SK-N-SH (cell line): ENCODE measurements at regions not wholly inside any gene's neighbourhood (a gene's known extent, or its start where the extent isn't known, plus 50 kb on each side); places are given as distances from the start of the nearest gene placed in this dataset.

Experiments used
- CTCF ChIA-PET: fragments of 300-600, 350-600 bp; formaldehyde crosslinking; extraction: SDS; loops from one replicate; lab custom pipeline; 2021; lab: Yijun Ruan, JAX
- POLR2A ChIA-PET: fragments of 350-600 bp; sonication (Branson Sonifier 250); formaldehyde crosslinking; extraction: SDS; loops from one replicate; lab custom pipeline; 2020; ENCODE audit warnings: antibody characterized with exemption, inconsistent platforms; lab: Yijun Ruan, JAX
- DNase-seq: peaks from one replicate; pipeline ENCODE4 v3.0.0; 2012
- H2AFZ ChIP-seq: fragments of 200-600 bp; sonication (generic); 2 replicates; pipeline ENCODE4 v1.8.1; 2016; ENCODE audit warnings: antibody characterized with exemption, mild to moderate bottlenecking, low read depth
- H3F3A ChIP-seq: fragments of 200-600 bp; sonication (generic); replicated peaks from 2 replicates; pipeline ENCODE3; 2016; ENCODE audit warnings: antibody characterized with exemption, mild to moderate bottlenecking; ENCODE audit not compliant: insufficient read depth
- H3K27ac ChIP-seq, 2 experiments: fragments of 200-500 bp in 1 of 2; fragments of 200-600 bp in 1 of 2; sonication (Bioruptor generic) in 1 of 2; sonication (generic), shearing (Covaris generic) in 1 of 2; 2 replicates each; pipeline versions ENCODE4 v1.5.1 to v1.6.1; 2014 to 2016; ENCODE audit warnings: low read depth in 2 of 2, inconsistent platforms in 1 of 2, low read length in 1 of 2, mild to moderate bottlenecking in 1 of 2, mixed read lengths in 1 of 2
- H3K27me3 ChIP-seq: fragments of 200-600 bp; sonication (generic), shearing (Covaris generic); 2 replicates; pipeline ENCODE4 v1.6.1; 2016; ENCODE audit warnings: mixed run types; ENCODE audit not compliant: insufficient read depth
- H3K36me3 ChIP-seq, 2 experiments: fragments of 200-500 bp in 1 of 2; fragments of 200-600 bp in 1 of 2; sonication (Bioruptor generic) in 1 of 2; sonication (generic) in 1 of 2; replicated peaks in 1 of 2; 2 replicates each; pipeline versions ENCODE3 to v1.5.1; 2014 to 2016; ENCODE audit warnings: low read length in 1 of 2, mild to moderate bottlenecking in 1 of 2; ENCODE audit not compliant: insufficient read depth in 2 of 2, control insufficient read depth in 1 of 2
- H3K4me1 ChIP-seq, 2 experiments: fragments of 200-500 bp in 1 of 2; fragments of 200-600 bp in 1 of 2; sonication (Bioruptor generic) in 1 of 2; sonication (generic), shearing (Covaris generic) in 1 of 2; 2 replicates each; pipeline versions ENCODE4 v1.5.1 to v1.6.1; 2014 to 2016; ENCODE audit warnings: low read depth in 1 of 2, low read length in 1 of 2, mixed run types in 1 of 2; ENCODE audit not compliant: insufficient read depth in 2 of 2, control insufficient read depth in 1 of 2
- H3K4me2 ChIP-seq: fragments of 200-600 bp; sonication (generic), shearing (Covaris generic); 2 replicates; pipeline ENCODE4 v1.6.1; 2017; ENCODE audit warnings: mixed run types
- H3K4me3 ChIP-seq, 2 experiments: fragments of 200-500 bp in 1 of 2; fragments of 200-600 bp in 1 of 2; sonication (Bioruptor generic) in 1 of 2; sonication (generic), shearing (Covaris generic) in 1 of 2; 2 replicates each; pipeline versions ENCODE4 v1.5.1 to v1.8.1; 2014 to 2016; ENCODE audit warnings: low read depth in 2 of 2, inconsistent platforms in 1 of 2, low read length in 1 of 2, mild to moderate bottlenecking in 1 of 2, mixed read lengths in 1 of 2, moderate library complexity in 1 of 2
- H3K79me2 ChIP-seq: fragments of 200-600 bp; sonication (generic); 2 replicates; pipeline ENCODE4 v1.8.1; 2017; ENCODE audit warnings: mild to moderate bottlenecking; ENCODE audit not compliant: insufficient read depth
- H3K9ac ChIP-seq: fragments of 200-600 bp; sonication (generic); 2 replicates; pipeline ENCODE4 v1.6.1; 2017; ENCODE audit warnings: mixed run types
- H3K9me2 ChIP-seq: fragments of 200-600 bp; sonication (generic); 2 replicates; pipeline ENCODE4 v1.6.1; 2017; ENCODE audit warnings: mixed run types
- H3K9me3 ChIP-seq: fragments of 200-600 bp; sonication (generic); 2 replicates; pipeline ENCODE4 v1.6.1; 2017; ENCODE audit warnings: mixed run types, mild to moderate bottlenecking, moderate library complexity
- H4K20me1 ChIP-seq: fragments of 200-600 bp; sonication (generic); 2 replicates; pipeline ENCODE4 v1.6.1; 2017; ENCODE audit warnings: mild to moderate bottlenecking, mixed run types; ENCODE audit not compliant: insufficient read depth
- CHD2 ChIP-seq: fragments of 150-350 bp; IDR thresholded peaks from 2 replicates; pipeline ENCODE4 v1.6.1; 2018; ENCODE audit warnings: low read length; ENCODE audit not compliant: partially characterized antibody
- ELF1 ChIP-seq: IDR thresholded peaks from 2 replicates; pipeline ENCODE4 v1.4.0; 2012
- EZH2phosphoT487 ChIP-seq: fragments of 200-600 bp; sonication (generic); IDR thresholded peaks from 2 replicates; pipeline ENCODE4 v1.6.1; 2017; ENCODE audit warnings: low read depth, mixed run types, mild to moderate bottlenecking, antibody characterized with exemption, moderate library complexity, borderline replicate concordance
- FOSL2 ChIP-seq: IDR thresholded peaks from 2 replicates; pipeline ENCODE4 v1.4.0; 2012; ENCODE audit warnings: low read depth, mild to moderate bottlenecking, moderate library complexity, borderline replicate concordance
- FOXM1 ChIP-seq: IDR thresholded peaks from 2 replicates; pipeline ENCODE4 v1.4.0; 2012; ENCODE audit warnings: low read depth, mild to moderate bottlenecking
- GABPA ChIP-seq: IDR thresholded peaks from 2 replicates; pipeline ENCODE4 v1.4.0; 2012; ENCODE audit warnings: low read depth, mild to moderate bottlenecking
- MEF2A ChIP-seq: IDR thresholded peaks from 2 replicates; pipeline ENCODE4 v1.4.0; 2012; ENCODE audit warnings: low read depth, borderline replicate concordance
- MXI1 ChIP-seq: IDR thresholded peaks from 2 replicates; pipeline ENCODE4 v1.6.1; 2012; ENCODE audit warnings: mild to moderate bottlenecking, low read depth, low read length, improper control_type of control experiment
- NFIC ChIP-seq: IDR thresholded peaks from 2 replicates; pipeline ENCODE4 v1.4.0; 2012; ENCODE audit warnings: borderline replicate concordance
- NRF1 ChIP-seq: IDR thresholded peaks from 2 replicates; pipeline ENCODE4 v1.6.1; 2012; ENCODE audit warnings: low read depth, mild to moderate bottlenecking, low read length
- RAD21 ChIP-seq: IDR thresholded peaks from 2 replicates; pipeline ENCODE4 v1.6.1; 2012; ENCODE audit warnings: mild to moderate bottlenecking, low read length
- REST ChIP-seq: IDR thresholded peaks from 2 replicates; pipeline ENCODE4 v1.6.1; 2012; ENCODE audit warnings: mild to moderate bottlenecking, low read depth, low read length, moderate library complexity
- RXRA ChIP-seq: IDR thresholded peaks from 2 replicates; pipeline ENCODE4 v1.4.0; 2012; ENCODE audit warnings: low read depth, mild to moderate bottlenecking, borderline replicate concordance
- SIN3A ChIP-seq: IDR thresholded peaks from 2 replicates; pipeline ENCODE4 v1.6.1; 2012; ENCODE audit warnings: low read depth, mild to moderate bottlenecking, low read length, moderate library complexity, borderline replicate concordance
- TAF1 ChIP-seq: IDR thresholded peaks from 2 replicates; pipeline ENCODE4 v1.6.1; 2012; ENCODE audit warnings: low read depth, mild to moderate bottlenecking, low read length, moderate library complexity, borderline replicate concordance
- TCF12 ChIP-seq: IDR thresholded peaks from 2 replicates; pipeline ENCODE4 v1.4.0; 2012
- USF2 ChIP-seq: fragments of 150-350 bp; IDR thresholded peaks from 2 replicates; pipeline ENCODE4 v1.6.1; 2017; ENCODE audit warnings: antibody characterized with exemption, low read length, low read depth, borderline replicate concordance
- WGBS: methylation state at CpG from one replicate; pipeline ENCODE4 v1.1.6; 2017; ENCODE audit warnings: low lambda C conversion rate; 5-methylcytosine and 5-hydroxymethylcytosine counted together
- TF ChIP-seq, protein P1 (sequence below): IDR thresholded peaks from 2 replicates; pipeline ENCODE4 v1.4.0; 2012; ENCODE audit warnings: low read depth
- TF ChIP-seq, protein P2 (sequence below): fragments of 150-350 bp; IDR thresholded peaks from 2 replicates; pipeline ENCODE4 v1.6.1; 2016; ENCODE audit warnings: mild to moderate bottlenecking, low read depth, low read length
- TF ChIP-seq, protein P3 (sequence below): fragments of 200-600 bp; sonication (generic); IDR thresholded peaks from 2 replicates; pipeline ENCODE4 v1.6.1; 2017; ENCODE audit warnings: antibody characterized with exemption, mild to moderate bottlenecking, moderate library complexity

- H3K36me3 ChIP-seq = no peaks in the 10 kb centered on the region
- no peak overlapping the region for H3K4me3 ChIP-seq
- WGBS = 13% methylated on average over 1 of the region's 1 CpG
- H3K9ac ChIP-seq = no peak overlapping the region
- H3K27me3 ChIP-seq = no peaks in the 10 kb centered on the region
- CTCF ChIA-PET = no interaction called here
- no peaks in the 10 kb centered on the region for H3K4me1 ChIP-seq
- H3F3A ChIP-seq = no peaks in the 10 kb centered on the region
- H4K20me1 ChIP-seq = no peaks in the 10 kb centered on the region
- TF ChIP-seq, protein P1, sequence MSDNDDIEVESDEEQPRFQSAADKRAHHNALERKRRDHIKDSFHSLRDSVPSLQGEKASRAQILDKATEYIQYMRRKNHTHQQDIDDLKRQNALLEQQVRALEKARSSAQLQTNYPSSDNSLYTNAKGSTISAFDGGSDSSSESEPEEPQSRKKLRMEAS = no peak
- TF ChIP-seq RAD21 = no peak
- TF ChIP-seq CHD2 = no peak
- TF ChIP-seq, protein P2, sequence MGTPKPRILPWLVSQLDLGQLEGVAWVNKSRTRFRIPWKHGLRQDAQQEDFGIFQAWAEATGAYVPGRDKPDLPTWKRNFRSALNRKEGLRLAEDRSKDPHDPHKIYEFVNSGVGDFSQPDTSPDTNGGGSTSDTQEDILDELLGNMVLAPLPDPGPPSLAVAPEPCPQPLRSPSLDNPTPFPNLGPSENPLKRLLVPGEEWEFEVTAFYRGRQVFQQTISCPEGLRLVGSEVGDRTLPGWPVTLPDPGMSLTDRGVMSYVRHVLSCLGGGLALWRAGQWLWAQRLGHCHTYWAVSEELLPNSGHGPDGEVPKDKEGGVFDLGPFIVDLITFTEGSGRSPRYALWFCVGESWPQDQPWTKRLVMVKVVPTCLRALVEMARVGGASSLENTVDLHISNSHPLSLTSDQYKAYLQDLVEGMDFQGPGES = no peak
- no peak for TF ChIP-seq FOSL2
- no peak for TF ChIP-seq RXRA
- TF ChIP-seq, protein P3, sequence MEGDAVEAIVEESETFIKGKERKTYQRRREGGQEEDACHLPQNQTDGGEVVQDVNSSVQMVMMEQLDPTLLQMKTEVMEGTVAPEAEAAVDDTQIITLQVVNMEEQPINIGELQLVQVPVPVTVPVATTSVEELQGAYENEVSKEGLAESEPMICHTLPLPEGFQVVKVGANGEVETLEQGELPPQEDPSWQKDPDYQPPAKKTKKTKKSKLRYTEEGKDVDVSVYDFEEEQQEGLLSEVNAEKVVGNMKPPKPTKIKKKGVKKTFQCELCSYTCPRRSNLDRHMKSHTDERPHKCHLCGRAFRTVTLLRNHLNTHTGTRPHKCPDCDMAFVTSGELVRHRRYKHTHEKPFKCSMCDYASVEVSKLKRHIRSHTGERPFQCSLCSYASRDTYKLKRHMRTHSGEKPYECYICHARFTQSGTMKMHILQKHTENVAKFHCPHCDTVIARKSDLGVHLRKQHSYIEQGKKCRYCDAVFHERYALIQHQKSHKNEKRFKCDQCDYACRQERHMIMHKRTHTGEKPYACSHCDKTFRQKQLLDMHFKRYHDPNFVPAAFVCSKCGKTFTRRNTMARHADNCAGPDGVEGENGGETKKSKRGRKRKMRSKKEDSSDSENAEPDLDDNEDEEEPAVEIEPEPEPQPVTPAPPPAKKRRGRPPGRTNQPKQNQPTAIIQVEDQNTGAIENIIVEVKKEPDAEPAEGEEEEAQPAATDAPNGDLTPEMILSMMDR = no peak
- no peak for TF ChIP-seq NRF1
- TF ChIP-seq USF2 = no peak
- no peak for TF ChIP-seq REST
- no peak for TF ChIP-seq TCF12
- no peak for TF ChIP-seq GABPA
- no peak for TF ChIP-seq ELF1
- TF ChIP-seq TAF1 = no peak
- no peak for TF ChIP-seq SIN3A
- TF ChIP-seq EZH2phosphoT487 = no peak
- TF ChIP-seq FOXM1 = no peak
- no peak for TF ChIP-seq NFIC
- no peak for TF ChIP-seq MEF2A
- no peak for TF ChIP-seq MXI1
- H3K4me2 ChIP-seq = no peak overlapping the region
- POLR2A ChIA-PET = no interaction called here
- no peaks in the 10 kb centered on the region for H3K9me2 ChIP-seq
- H3K79me2 ChIP-seq = no peaks in the 10 kb centered on the region
- no peak overlapping the region for H3K27ac ChIP-seq
- no peaks in the 10 kb centered on the region for H3K9me3 ChIP-seq
- DNase-seq = no peak
- H2AFZ ChIP-seq = no peak overlapping the region
Measured at GRCh38 chr5:40154194-40154593, 525.5 kb upstream of the PTGER4 start.
